GM12878 (cell line): ENCODE measurements at regions not wholly inside any gene's neighbourhood (a gene's known extent, or its start where the extent isn't known, plus 50 kb on each side); places are given as distances from the start of the nearest gene placed in this dataset.

Experiments used
- ATAC-seq: fragments of 200-7000 bp; cut with Tn5 transposase; 3 replicates; pipeline ENCODE4 v1.9.1; 2020; ENCODE audit warnings: mild to moderate bottlenecking, moderate library complexity
- BruUV-seq: library from RNA; stranded (reverse); fragments of 400-500 nt; replicated peaks from 2 replicates; lab custom pipeline; 2021; lab: Mats Ljungman, UMichigan
- CTCF ChIA-PET: fragments of 300-600 bp; sonication (Branson Sonifier 250); formaldehyde crosslinking; extraction: SDS; loops from one replicate; lab custom pipeline; 2021; ENCODE audit warnings: inconsistent platforms; lab: Yijun Ruan, JAX
- POLR2A ChIA-PET: fragments of 350-600 bp; formaldehyde crosslinking; extraction: SDS; loops from one replicate; lab custom pipeline; 2021; ENCODE audit warnings: inconsistent platforms; lab: Charles Lee
- RAD21 ChIA-PET: fragments of 300-600 bp; sonication (Branson Sonifier 250); formaldehyde crosslinking; loops from one replicate; lab custom pipeline; 2023; ENCODE audit warnings: antibody characterized with exemption; ENCODE audit not compliant: unreplicated experiment; lab: Charles Lee
- SMC1A ChIA-PET: fragments of 300-600 bp; sonication (Branson Sonifier 250); formaldehyde crosslinking; loops from one replicate; lab custom pipeline; 2023; ENCODE audit not compliant: unreplicated experiment, uncharacterized antibody; lab: Charles Lee
- DNase-seq: peaks from one replicate; pipeline ENCODE4 v3.0.0-alpha.2; 2011; ENCODE audit warnings: low read depth, low spot score
- FAIRE-seq: peaks from 3 replicates; lab custom pipeline; 2011; peaks lifted over from hg19 to GRCh38; lab: Jason Lieb, UNC
- H2AFZ ChIP-seq: 2 replicates; pipeline ENCODE4 v1.6.0; 2011; ENCODE audit warnings: low read depth, low read length, control low read depth; ENCODE audit not compliant: control insufficient read depth
- H3K27ac ChIP-seq: 2 replicates; pipeline ENCODE4 v1.5.1; 2011; ENCODE audit warnings: control low read depth; ENCODE audit not compliant: control insufficient read depth, insufficient read depth
- H3K27me3 ChIP-seq, 2 experiments: replicated peaks in 1 of 2; 2 replicates each; pipeline versions ENCODE4 v1.6.0 to v1.6.1; 2011; ENCODE audit warnings: low read length in 1 of 2; ENCODE audit not compliant: control insufficient read depth in 2 of 2, insufficient read depth in 2 of 2
- H3K36me3 ChIP-seq, 2 experiments: 2 replicates each; pipeline ENCODE4 v1.5.1; 2011; ENCODE audit warnings: low read length in 1 of 2; ENCODE audit not compliant: control insufficient read depth in 2 of 2, insufficient read depth in 2 of 2
- H3K4me1 ChIP-seq: 2 replicates; pipeline ENCODE4 v1.6.1; 2011; ENCODE audit warnings: mild to moderate bottlenecking, low read length, moderate library complexity, mixed read lengths; ENCODE audit not compliant: control insufficient read depth, insufficient read depth
- H3K4me2 ChIP-seq: 2 replicates; pipeline ENCODE4 v1.6.0; 2011; ENCODE audit warnings: control low read depth; ENCODE audit not compliant: control insufficient read depth, insufficient read depth
- H3K4me3 ChIP-seq: fragments of 200-600 bp; sonication (generic); 2 replicates; pipeline ENCODE4 v1.5.1; 2016
- H3K79me2 ChIP-seq: 2 replicates; pipeline ENCODE4 v1.6.0; 2011; ENCODE audit warnings: low read length; ENCODE audit not compliant: control insufficient read depth, insufficient read depth
- H3K9ac ChIP-seq: 2 replicates; pipeline ENCODE4 v1.8.0; 2011; ENCODE audit warnings: low read length, control low read depth, mixed read lengths; ENCODE audit not compliant: control insufficient read depth, insufficient read depth
- H3K9me3 ChIP-seq: replicated peaks from 3 replicates; pipeline ENCODE4 v1.5.1; 2011; ENCODE audit warnings: mild to moderate bottlenecking, low read length; ENCODE audit not compliant: control insufficient read depth, insufficient read depth
- H4K20me1 ChIP-seq: 2 replicates; pipeline ENCODE4 v1.6.0; 2011; ENCODE audit not compliant: control insufficient read depth, insufficient read depth
- BRCA1 ChIP-seq: IDR thresholded peaks from 2 replicates; pipeline ENCODE4 v1.6.1; 2011; ENCODE audit warnings: low read depth, low read length, improper control_type of control experiment
- CBFB ChIP-seq: IDR thresholded peaks from 2 replicates; pipeline ENCODE4 v1.6.1; 2016; ENCODE audit warnings: antibody characterized with exemption, low read depth
- CHD4 ChIP-seq: fragments of 200-600 bp; sonication (generic); IDR thresholded peaks from 2 replicates; pipeline ENCODE4 v1.6.1; 2016; ENCODE audit warnings: mild to moderate bottlenecking
- CREB1 ChIP-seq: IDR thresholded peaks from 2 replicates; pipeline ENCODE4 v1.6.1; 2012; ENCODE audit warnings: low read depth, mild to moderate bottlenecking, inconsistent platforms
- DPF2 ChIP-seq: fragments of 450-650 bp; IDR thresholded peaks from 2 replicates; pipeline ENCODE4 v1.6.1; 2017; ENCODE audit warnings: mild to moderate bottlenecking
- HCFC1 ChIP-seq: fragments of 150-350 bp; IDR thresholded peaks from 2 replicates; pipeline ENCODE4 v1.6.1; 2014; ENCODE audit warnings: low read length
- IKZF1 ChIP-seq: fragments of 450-650 bp; conservative IDR thresholded peaks from 2 replicates; pipeline ENCODE4 v1.6.1; 2017; ENCODE audit warnings: antibody characterized with exemption, mild to moderate bottlenecking
- IRF3 ChIP-seq: fragments of 450-650 bp; IDR thresholded peaks from 2 replicates; pipeline ENCODE4 v1.6.1; 2014; ENCODE audit warnings: mild to moderate bottlenecking
- MEF2B ChIP-seq: fragments of 450-650 bp; IDR thresholded peaks from 2 replicates; pipeline ENCODE4 v1.6.1; 2018; ENCODE audit warnings: mild to moderate bottlenecking, moderate library complexity; ENCODE audit not compliant: partially characterized antibody, poor library complexity, severe bottlenecking
- MLLT1 ChIP-seq: fragments of 450-650 bp; IDR thresholded peaks from 2 replicates; pipeline ENCODE4 v1.6.1; 2016; ENCODE audit warnings: mild to moderate bottlenecking
- POU2F2 ChIP-seq: IDR thresholded peaks from 3 replicates; pipeline ENCODE4 v1.6.1; 2011; ENCODE audit warnings: low read depth, mild to moderate bottlenecking, low read length, borderline replicate concordance
- RBBP5 ChIP-seq: fragments of 200-600 bp; sonication (generic); conservative IDR thresholded peaks from 2 replicates; pipeline ENCODE4 v1.6.1; 2016
- SPI1 ChIP-seq: IDR thresholded peaks from 2 replicates; pipeline ENCODE4 v1.6.1; 2011; ENCODE audit warnings: low read depth, mild to moderate bottlenecking, low read length, moderate library complexity, borderline replicate concordance; ENCODE audit not compliant: insufficient read depth
- SREBF2 ChIP-seq: IDR thresholded peaks from 2 replicates; pipeline ENCODE4 v1.6.1; 2012; ENCODE audit warnings: mild to moderate bottlenecking, low read length
- WGBS: methylation state at CpG from one replicate; pipeline ENCODE4 v1.1.6; 2016; ENCODE audit warnings: low lambda C conversion rate; ENCODE audit not compliant: insufficient replicate concordance, insufficient coverage; ENCODE audit errors: missing lambda C conversion rate; 5-methylcytosine and 5-hydroxymethylcytosine counted together
- in situ Hi-C: fragments of 300-500 bp; cut with MboI; formaldehyde crosslinking; loops from 9 replicates; pipeline ENCODE4 v1.14.3; 2018; ENCODE audit warnings: mixed read lengths
- intact Hi-C: fragments of 100-400 bp; cut with micrococcal nuclease; formaldehyde crosslinking; loops from one replicate; pipeline ENCODE4 v1.14.2; 2022; ENCODE audit not compliant: unreplicated experiment
- TF ChIP-seq, protein P1 (sequence below): fragments of 450-650 bp; IDR thresholded peaks from 2 replicates; pipeline ENCODE4 v1.6.1; 2017; ENCODE audit warnings: borderline replicate concordance
- TF ChIP-seq, protein P2 (sequence below): IDR thresholded peaks from 2 replicates; pipeline ENCODE4 v1.6.1; 2011; ENCODE audit warnings: mild to moderate bottlenecking, low read depth, low read length, moderate library complexity; ENCODE audit not compliant: insufficient replicate concordance
- TF ChIP-seq, protein P3 (sequence below): fragments of 450-650 bp; formaldehyde crosslinking; IDR thresholded peaks from 2 replicates; pipeline ENCODE4 v1.4.0; 2022; ENCODE audit warnings: mild to moderate bottlenecking, moderate library complexity

DNA sequence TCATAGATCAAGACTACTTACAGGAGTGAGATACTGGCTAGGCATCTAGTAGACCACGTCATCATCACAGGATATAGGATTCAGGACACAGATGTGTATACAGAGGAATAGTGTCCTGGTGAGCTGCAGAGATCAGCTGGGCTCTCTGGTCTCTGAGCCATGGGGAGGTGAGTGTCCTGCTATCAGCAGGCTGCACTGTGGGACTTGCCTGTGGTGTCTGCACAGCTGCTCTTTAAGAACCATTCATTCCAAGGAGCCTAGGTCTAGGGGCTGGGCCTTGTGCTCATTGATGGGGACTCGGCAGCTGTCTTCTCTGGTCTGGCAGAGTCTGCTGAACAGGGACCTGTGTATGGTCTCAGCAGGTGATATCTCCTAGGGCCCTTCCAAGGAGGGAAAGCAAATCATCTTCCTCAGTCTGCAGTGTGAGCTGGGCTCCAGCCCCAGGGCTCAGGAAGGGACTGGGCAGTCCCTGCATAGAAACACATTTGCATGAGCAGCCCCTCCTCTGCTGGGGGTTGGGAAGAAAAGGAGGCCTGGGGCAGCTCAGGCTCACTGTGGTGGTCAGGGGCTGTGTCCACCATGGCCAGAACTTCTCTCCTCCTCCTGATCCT lies 66.1 kb upstream of the VPREB1 start:
- Histone ChIP-seq H3K9me3 (no peaks in the 10 kb centered on the region), H3K36me3 (no peaks in the 10 kb centered on the region), H3K79me2 (no peaks in the 10 kb centered on the region), H3K27ac (no peak overlapping the region), H3K27me3 (no peaks in the 10 kb centered on the region), H3K4me3 (no peak overlapping the region), H3K4me1 (peaks cover 3% of the 10 kb centered on the region; the same call in 1 of the 2 replicates), H2AFZ (no peak overlapping the region), H4K20me1 (no peaks in the 10 kb centered on the region), H3K4me2 (no peak overlapping the region), H3K9ac (no peak overlapping the region)
- ChIA-PET CTCF (interaction anchor here (0.9 to 3.8 kb wide), 6 partner anchors 10 to 783 kb away, joined by 3 to 15 read pairs (median 3); no protein-coding TSS in a partner anchor), POLR2A (interaction anchor here (0.9 to 1.2 kb wide), 2 partner anchors 15 to 61 kb away, joined by 3 read pairs; no protein-coding TSS in a partner anchor), SMC1A (interaction anchor here (0.9 to 4.0 kb wide), 4 partner anchors 10 to 40 kb away, joined by 3 to 23 read pairs (median 3); no protein-coding TSS in a partner anchor), RAD21 (interaction anchor here (0.7 to 2.4 kb wide), 4 partner anchors 12 to 815 kb away, joined by 3 to 9 read pairs (median 3); no protein-coding TSS in a partner anchor)
- BruUV-seq: no TSS peak
- 71% methylated on average over 2 of the region's 2 CpGs for WGBS
- FAIRE-seq (no peak), DNase-seq (no peak), ATAC-seq (no peak)
- in situ Hi-C loops: no loop called here
- intact Hi-C loops: no loop called here
- TF ChIP-seq CHD4: no peak
- TF ChIP-seq, protein P1, sequence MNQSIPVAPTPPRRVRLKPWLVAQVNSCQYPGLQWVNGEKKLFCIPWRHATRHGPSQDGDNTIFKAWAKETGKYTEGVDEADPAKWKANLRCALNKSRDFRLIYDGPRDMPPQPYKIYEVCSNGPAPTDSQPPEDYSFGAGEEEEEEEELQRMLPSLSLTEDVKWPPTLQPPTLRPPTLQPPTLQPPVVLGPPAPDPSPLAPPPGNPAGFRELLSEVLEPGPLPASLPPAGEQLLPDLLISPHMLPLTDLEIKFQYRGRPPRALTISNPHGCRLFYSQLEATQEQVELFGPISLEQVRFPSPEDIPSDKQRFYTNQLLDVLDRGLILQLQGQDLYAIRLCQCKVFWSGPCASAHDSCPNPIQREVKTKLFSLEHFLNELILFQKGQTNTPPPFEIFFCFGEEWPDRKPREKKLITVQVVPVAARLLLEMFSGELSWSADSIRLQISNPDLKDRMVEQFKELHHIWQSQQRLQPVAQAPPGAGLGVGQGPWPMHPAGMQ: no peak
- no peak for TF ChIP-seq POU2F2
- no peak for TF ChIP-seq SPI1
- TF ChIP-seq, protein P2, sequence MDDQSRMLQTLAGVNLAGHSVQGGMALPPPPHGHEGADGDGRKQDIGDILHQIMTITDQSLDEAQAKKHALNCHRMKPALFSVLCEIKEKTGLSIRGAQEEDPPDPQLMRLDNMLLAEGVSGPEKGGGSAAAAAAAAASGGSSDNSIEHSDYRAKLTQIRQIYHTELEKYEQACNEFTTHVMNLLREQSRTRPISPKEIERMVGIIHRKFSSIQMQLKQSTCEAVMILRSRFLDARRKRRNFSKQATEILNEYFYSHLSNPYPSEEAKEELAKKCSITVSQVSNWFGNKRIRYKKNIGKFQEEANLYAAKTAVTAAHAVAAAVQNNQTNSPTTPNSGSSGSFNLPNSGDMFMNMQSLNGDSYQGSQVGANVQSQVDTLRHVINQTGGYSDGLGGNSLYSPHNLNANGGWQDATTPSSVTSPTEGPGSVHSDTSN: no peak
- TF ChIP-seq, protein P3, sequence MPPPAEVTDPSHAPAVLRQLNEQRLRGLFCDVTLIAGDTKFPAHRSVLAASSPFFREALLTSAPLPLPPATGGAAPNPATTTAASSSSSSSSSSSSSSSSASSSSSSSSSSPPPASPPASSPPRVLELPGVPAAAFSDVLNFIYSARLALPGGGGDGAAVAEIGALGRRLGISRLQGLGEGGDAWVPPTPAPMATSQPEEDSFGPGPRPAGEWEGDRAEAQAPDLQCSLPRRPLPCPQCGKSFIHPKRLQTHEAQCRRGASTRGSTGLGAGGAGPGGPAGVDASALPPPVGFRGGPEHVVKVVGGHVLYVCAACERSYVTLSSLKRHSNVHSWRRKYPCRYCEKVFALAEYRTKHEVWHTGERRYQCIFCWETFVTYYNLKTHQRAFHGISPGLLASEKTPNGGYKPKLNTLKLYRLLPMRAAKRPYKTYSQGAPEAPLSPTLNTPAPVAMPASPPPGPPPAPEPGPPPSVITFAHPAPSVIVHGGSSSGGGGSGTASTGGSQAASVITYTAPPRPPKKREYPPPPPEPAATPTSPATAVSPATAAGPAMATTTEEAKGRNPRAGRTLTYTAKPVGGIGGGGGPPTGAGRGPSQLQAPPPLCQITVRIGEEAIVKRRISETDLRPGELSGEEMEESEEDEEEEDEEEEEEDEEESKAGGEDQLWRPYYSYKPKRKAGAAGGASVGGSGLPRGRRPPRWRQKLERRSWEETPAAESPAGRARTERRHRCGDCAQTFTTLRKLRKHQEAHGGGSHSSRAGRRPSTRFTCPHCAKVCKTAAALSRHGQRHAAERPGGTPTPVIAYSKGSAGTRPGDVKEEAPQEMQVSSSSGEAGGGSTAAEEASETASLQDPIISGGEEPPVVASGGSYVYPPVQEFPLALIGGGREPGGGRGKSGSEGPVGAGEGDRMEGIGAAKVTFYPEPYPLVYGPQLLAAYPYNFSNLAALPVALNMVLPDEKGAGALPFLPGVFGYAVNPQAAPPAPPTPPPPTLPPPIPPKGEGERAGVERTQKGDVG (CRISPR knock-in tag): no peak
- no peak for TF ChIP-seq MEF2B
- no peak for TF ChIP-seq MLLT1
- no peak for TF ChIP-seq HCFC1
- no peak for TF ChIP-seq IRF3
- no peak for TF ChIP-seq IKZF1
- TF ChIP-seq DPF2: no peak
- no peak for TF ChIP-seq RBBP5
- TF ChIP-seq BRCA1: no peak
- no peak for TF ChIP-seq SREBF2
- TF ChIP-seq CREB1: no peak
- TF ChIP-seq CBFB: no peak
